T-helper 1 cell treated with Interleukin-12 subunit alpha and Interleukin-12 subunit beta and Interleukin-4 antibody, amounts not matched to agents 30 μg/mL and 1 μg/mL, for 36 hours (primary cell): ENCODE measurements at regions not wholly inside any gene's neighbourhood (a gene's known extent, or its start where the extent isn't known, plus 50 kb on each side); places are given as distances from the start of the nearest gene placed in this dataset.

Experiments used
- H3K27ac Mint-ChIP-seq: one replicate; pipeline ENCODE4 v1.8.0; 2021; ENCODE audit warnings: mild to moderate bottlenecking, mixed read lengths
- H3K27me3 Mint-ChIP-seq: one replicate; pipeline ENCODE4 v1.8.0; 2021; ENCODE audit warnings: low read depth, mixed read lengths
- H3K36me3 Mint-ChIP-seq: one replicate; pipeline ENCODE4 v1.8.0; 2021; ENCODE audit warnings: low read depth, mixed read lengths
- H3K4me1 Mint-ChIP-seq: one replicate; pipeline ENCODE4 v1.8.0; 2021; ENCODE audit warnings: low read depth, mixed read lengths
- H3K4me3 Mint-ChIP-seq: one replicate; pipeline ENCODE4 v1.8.0; 2021; ENCODE audit warnings: mild to moderate bottlenecking, moderate library complexity, mixed read lengths
- H3K9me3 Mint-ChIP-seq: one replicate; pipeline ENCODE4 v1.8.0; 2021; ENCODE audit warnings: mixed read lengths

GRCh38 chr14:22084393-22085281, 411.0 kb upstream of the OR4E1 start:
- H3K9me3 Mint-ChIP-seq = no peaks in the 10 kb centered on the region
- H3K36me3 Mint-ChIP-seq = peaks cover 2% of the 10 kb centered on the region
- H3K27ac Mint-ChIP-seq = peak overlapping the region; percentile 62
- peaks cover 22% of the 10 kb centered on the region for H3K4me1 Mint-ChIP-seq
- H3K4me3 Mint-ChIP-seq = peak overlapping the region; percentile 54
- no peaks in the 10 kb centered on the region for H3K27me3 Mint-ChIP-seq

- H3K27me3 Mint-ChIP-seq = no peaks in the 10 kb centered on the region
- H3K9me3 Mint-ChIP-seq = no peaks in the 10 kb centered on the region
- peak overlapping the region; percentile 59 for H3K27ac Mint-ChIP-seq
- peaks cover 2% of the 10 kb centered on the region for H3K36me3 Mint-ChIP-seq
- peaks cover 21% of the 10 kb centered on the region for H3K4me1 Mint-ChIP-seq
- H3K4me3 Mint-ChIP-seq = no peak overlapping the region
Measured at GRCh38 chr14:22081337-22081736, 407.7 kb upstream of the OR4E1 start.

- Mint-ChIP-seq H3K27ac (no peak overlapping the region), H3K27me3 (no peaks in the 10 kb centered on the region), H3K36me3 (no peaks in the 10 kb centered on the region), H3K4me1 (peaks cover 15% of the 10 kb centered on the region), H3K9me3 (no peaks in the 10 kb centered on the region), H3K4me3 (no peak overlapping the region)
Measured at GRCh38 chr14:22079766-22080165, 406.1 kb upstream of the OR4E1 start.

GRCh38 chr14:22073801-22074200, 400.2 kb upstream of the OR4E1 start:
- H3K4me3 Mint-ChIP-seq = peak overlapping the region; percentile 25

GRCh38 chr14:22071006-22071405, 397.4 kb upstream of the OR4E1 start:
- H3K9me3 Mint-ChIP-seq = no peaks in the 10 kb centered on the region
- H3K4me1 Mint-ChIP-seq = peaks cover 33% of the 10 kb centered on the region

More at GRCh38 chr14:22073801-22074200, 400.2 kb upstream of the OR4E1 start:
- Mint-ChIP-seq H3K27me3 (no peaks in the 10 kb centered on the region), H3K27ac (no peak overlapping the region), H3K36me3 (no peaks in the 10 kb centered on the region), H3K4me1 (peaks cover 30% of the 10 kb centered on the region), H3K9me3 (no peaks in the 10 kb centered on the region)

GRCh38 chr14:22070119-22070982, 396.7 kb upstream of the OR4E1 start:
- Mint-ChIP-seq H3K4me3 (peak overlapping the region; percentile 89), H3K9me3 (no peaks in the 10 kb centered on the region), H3K4me1 (peaks cover 39% of the 10 kb centered on the region), H3K27ac (peak overlapping the region; percentile 88), H3K36me3 (no peaks in the 10 kb centered on the region), H3K27me3 (no peaks in the 10 kb centered on the region)

More at GRCh38 chr14:22071006-22071405, 397.4 kb upstream of the OR4E1 start:
- no peaks in the 10 kb centered on the region for H3K27me3 Mint-ChIP-seq
- H3K27ac Mint-ChIP-seq = peak overlapping the region; percentile 88
- peak overlapping the region; percentile 89 for H3K4me3 Mint-ChIP-seq
- no peaks in the 10 kb centered on the region for H3K36me3 Mint-ChIP-seq

GRCh38 chr14:22065347-22065746, 391.7 kb upstream of the OR4E1 start:
- H3K4me1 Mint-ChIP-seq = peaks cover 23% of the 10 kb centered on the region
- no peaks in the 10 kb centered on the region for H3K9me3 Mint-ChIP-seq
- H3K27me3 Mint-ChIP-seq = no peaks in the 10 kb centered on the region
- no peaks in the 10 kb centered on the region for H3K36me3 Mint-ChIP-seq
- peak overlapping the region; percentile 36 for H3K27ac Mint-ChIP-seq
- H3K4me3 Mint-ChIP-seq = no peak overlapping the region

- Mint-ChIP-seq H3K36me3 (peaks cover 7% of the 10 kb centered on the region), H3K4me1 (peaks cover 9% of the 10 kb centered on the region), H3K9me3 (peaks cover 12% of the 10 kb centered on the region), H3K27me3 (no peaks in the 10 kb centered on the region), H3K27ac (no peak overlapping the region), H3K4me3 (no peak overlapping the region)
Measured at GRCh38 chr14:22059201-22059600, 385.6 kb upstream of the OR4E1 start.

GRCh38 chr14:22052795-22053194, 379.2 kb upstream of the OR4E1 start:
- peak overlapping the region; percentile 91 for H3K27ac Mint-ChIP-seq
- no peak overlapping the region for H3K4me3 Mint-ChIP-seq
- H3K27me3 Mint-ChIP-seq = peaks cover 5% of the 10 kb centered on the region
- H3K4me1 Mint-ChIP-seq = peaks cover 24% of the 10 kb centered on the region
- no peaks in the 10 kb centered on the region for H3K36me3 Mint-ChIP-seq
- H3K9me3 Mint-ChIP-seq = no peaks in the 10 kb centered on the region

- Mint-ChIP-seq H3K9me3 (no peaks in the 10 kb centered on the region), H3K27ac (peak overlapping the region; percentile 78), H3K27me3 (peaks cover 7% of the 10 kb centered on the region), H3K4me3 (peak overlapping the region; percentile 50), H3K36me3 (no peaks in the 10 kb centered on the region), H3K4me1 (peaks cover 32% of the 10 kb centered on the region)
Measured at GRCh38 chr14:22047115-22047514, 373.5 kb upstream of the OR4E1 start.

- H3K9me3 Mint-ChIP-seq = no peaks in the 10 kb centered on the region
- H3K4me3 Mint-ChIP-seq = no peak overlapping the region
- H3K4me1 Mint-ChIP-seq = peaks cover 31% of the 10 kb centered on the region
- peaks cover 5% of the 10 kb centered on the region for H3K27me3 Mint-ChIP-seq
- peak overlapping the region; percentile 64 for H3K27ac Mint-ChIP-seq
- no peaks in the 10 kb centered on the region for H3K36me3 Mint-ChIP-seq
Measured at GRCh38 chr14:22046063-22046462, 372.4 kb upstream of the OR4E1 start.

GRCh38 chr14:22044193-22044592, 370.6 kb upstream of the OR4E1 start:
- no peak overlapping the region for H3K27ac Mint-ChIP-seq
- H3K9me3 Mint-ChIP-seq = no peaks in the 10 kb centered on the region
- peaks cover 32% of the 10 kb centered on the region for H3K4me1 Mint-ChIP-seq
- peaks cover 9% of the 10 kb centered on the region for H3K27me3 Mint-ChIP-seq
- no peak overlapping the region for H3K4me3 Mint-ChIP-seq
- no peaks in the 10 kb centered on the region for H3K36me3 Mint-ChIP-seq

- H3K27ac Mint-ChIP-seq = peak overlapping the region; percentile 73
- peak overlapping the region; percentile 66 for H3K4me3 Mint-ChIP-seq
- peaks cover 11% of the 10 kb centered on the region for H3K4me1 Mint-ChIP-seq
- peaks cover 13% of the 10 kb centered on the region for H3K27me3 Mint-ChIP-seq
- no peaks in the 10 kb centered on the region for H3K36me3 Mint-ChIP-seq
- no peaks in the 10 kb centered on the region for H3K9me3 Mint-ChIP-seq
Measured at GRCh38 chr14:22040781-22041125, 367.1 kb upstream of the OR4E1 start.

GRCh38 chr14:22039938-22040780, 366.5 kb upstream of the OR4E1 start:
- peaks cover 13% of the 10 kb centered on the region for H3K27me3 Mint-ChIP-seq
- no peaks in the 10 kb centered on the region for H3K9me3 Mint-ChIP-seq
- peak overlapping the region; percentile 66 for H3K4me3 Mint-ChIP-seq

More at GRCh38 chr14:22039938-22040780, 366.5 kb upstream of the OR4E1 start:
- H3K36me3 Mint-ChIP-seq = no peaks in the 10 kb centered on the region
- H3K4me1 Mint-ChIP-seq = peaks cover 11% of the 10 kb centered on the region
- peak overlapping the region; percentile 73 for H3K27ac Mint-ChIP-seq
